ENCODE measurements at regions not wholly inside any gene's neighbourhood (a gene's known extent, or its start where the extent isn't known, plus 50 kb on each side); places are given as distances from the start of the nearest gene placed in this dataset.

GRCh38 chr4:59646082-59646481, 1554.0 kb upstream of the ADGRL3 start:
- no peak overlapping the region for H3K23ac ChIP-seq (ENCODE audit: insufficient read length, low read depth, low read length)
- peaks cover 0 to 6% (median 0%) of the 10 kb centered on the region in 3 experiments; a peak in 1 of 7 replicates for H3K36me3 Mint-ChIP-seq (ENCODE audit: insufficient read depth in 1 of 3, low read depth in 3 of 3)
- no peaks in the 10 kb centered on the region for H4K20me1 ChIP-seq (ENCODE audit: control insufficient read depth, insufficient read depth, insufficient read length)
- no peak overlapping the region for H3K9ac ChIP-seq (ENCODE audit: extremely low read depth, insufficient read length, low read length)
- H3K79me2 ChIP-seq (ENCODE audit: insufficient read depth, low read length) = no peaks in the 10 kb centered on the region
- H3K27ac Mint-ChIP-seq = no peak overlapping the region; a peak in 1 of 7 replicates
- WGBS (ENCODE audit: extremely low coverage, insufficient read length, low lambda C conversion rate) = no CpG with 5 or more reads among the region's 5 CpGs
- no peak overlapping the region for H4K8ac ChIP-seq (replicated peaks; ENCODE audit: insufficient read length, low read depth, low read length)
- no peak overlapping the region for H4K5ac ChIP-seq (ENCODE audit: insufficient read length, low read depth, low read length)
- no peaks in the 10 kb centered on the region for H3K23me2 ChIP-seq (ENCODE audit: insufficient read length, low read depth, low read length, poor library complexity, severe bottlenecking)
- no peaks in the 10 kb centered on the region; the same call in 1 of the 2 replicates for H3K27me3 ChIP-seq (ENCODE audit: insufficient read depth, low read length)
- no peak overlapping the region for H2AK5ac ChIP-seq (ENCODE audit: insufficient read length, low read length)
- DNase-seq = no peak
- H3K4me1 ChIP-seq (ENCODE audit: insufficient read depth, low read length) = no peaks in the 10 kb centered on the region
- H4K91ac ChIP-seq (ENCODE audit: insufficient read length, low read depth, low read length) = no peak overlapping the region
- no peak overlapping the region for H2BK20ac ChIP-seq (ENCODE audit: low read depth, low read length, poor library complexity, severe bottlenecking)
- no peaks in the 10 kb centered on the region for H3K27me3 Mint-ChIP-seq (ENCODE audit: low read depth)
- H3T11ph ChIP-seq (ENCODE audit: low read length) = no peak overlapping the region
- H3K18ac ChIP-seq (ENCODE audit: insufficient read length, low read depth, low read length) = no peak overlapping the region
- H3K56ac ChIP-seq (ENCODE audit: insufficient read length, low read depth, low read length) = no peak overlapping the region
- no peaks in the 10 kb centered on the region for H3K4me1 Mint-ChIP-seq
- H3K9me3 ChIP-seq (ENCODE audit: control insufficient read depth, low read depth, low read length) = no peaks in the 10 kb centered on the region
- no peak overlapping the region for H2AFZ ChIP-seq (ENCODE audit: low read length)
- no peak overlapping the region for H3K4me3 Mint-ChIP-seq
- H2BK120ac ChIP-seq (ENCODE audit: low read depth, low read length, poor library complexity, severe bottlenecking) = no peak overlapping the region
- H3K27ac ChIP-seq (ENCODE audit: insufficient read length, low read depth, low read length) = no peak overlapping the region
- no peak overlapping the region for H3K4me2 ChIP-seq (ENCODE audit: insufficient read depth, insufficient read length, low read length)
- no peak overlapping the region for H2BK15ac ChIP-seq (ENCODE audit: low read depth, low read length)
- TF ChIP-seq CTCF (conservative IDR thresholded peaks at IDR 0.05) = no peak
- H2BK5ac ChIP-seq (ENCODE audit: insufficient read length, low read length) = no peak overlapping the region
- no peak overlapping the region for H3K4ac ChIP-seq (ENCODE audit: low read depth, low read length)
- no peak overlapping the region for H3K14ac ChIP-seq (ENCODE audit: insufficient read depth, low read length)
- peaks cover 0 to 3% of the 10 kb centered on the region in 2 experiments; a peak in 1 of 5 replicates for H3K9me3 Mint-ChIP-seq
- no peaks in the 10 kb centered on the region for H3K79me1 ChIP-seq (ENCODE audit: insufficient read depth, low read depth, low read length, poor library complexity, severe bottlenecking)
- H2BK12ac ChIP-seq (ENCODE audit: insufficient read length, low read depth, low read length) = no peak overlapping the region

Measured in H9 (cell line).